Tibial nerve (tissue), 4 donors: ENCODE measurements at regions not wholly inside any gene's neighbourhood (a gene's known extent, or its start where the extent isn't known, plus 50 kb on each side); places are given as distances from the start of the nearest gene placed in this dataset.

Source experiments
- CTCF ChIP-seq, 5 experiments: fragments of 200-600 bp in 3 of 5; fragments of 450-650 bp in 2 of 5; sonication (generic) in 3 of 5; IDR thresholded peaks; one replicate each; pipeline ENCODE4 v1.5.1; 2016 to 2019; ENCODE audit warnings: antibody characterized with exemption in 5 of 5, mild to moderate bottlenecking in 3 of 5, moderate library complexity in 2 of 5
- EP300 ChIP-seq, 2 donors: sonication (generic); formaldehyde crosslinking; IDR thresholded peaks; one replicate each; pipeline ENCODE4 v1.6.1; 2017; ENCODE audit warnings: antibody characterized with exemption in 2 of 2, mild to moderate bottlenecking in 1 of 2
- POLR2A ChIP-seq, 2 donors: fragments of 450-650 bp; IDR thresholded peaks; one replicate each; pipeline ENCODE4 v1.6.1; 2017; ENCODE audit warnings: antibody characterized with exemption in 2 of 2, mild to moderate bottlenecking in 2 of 2, moderate library complexity in 2 of 2

DNA sequence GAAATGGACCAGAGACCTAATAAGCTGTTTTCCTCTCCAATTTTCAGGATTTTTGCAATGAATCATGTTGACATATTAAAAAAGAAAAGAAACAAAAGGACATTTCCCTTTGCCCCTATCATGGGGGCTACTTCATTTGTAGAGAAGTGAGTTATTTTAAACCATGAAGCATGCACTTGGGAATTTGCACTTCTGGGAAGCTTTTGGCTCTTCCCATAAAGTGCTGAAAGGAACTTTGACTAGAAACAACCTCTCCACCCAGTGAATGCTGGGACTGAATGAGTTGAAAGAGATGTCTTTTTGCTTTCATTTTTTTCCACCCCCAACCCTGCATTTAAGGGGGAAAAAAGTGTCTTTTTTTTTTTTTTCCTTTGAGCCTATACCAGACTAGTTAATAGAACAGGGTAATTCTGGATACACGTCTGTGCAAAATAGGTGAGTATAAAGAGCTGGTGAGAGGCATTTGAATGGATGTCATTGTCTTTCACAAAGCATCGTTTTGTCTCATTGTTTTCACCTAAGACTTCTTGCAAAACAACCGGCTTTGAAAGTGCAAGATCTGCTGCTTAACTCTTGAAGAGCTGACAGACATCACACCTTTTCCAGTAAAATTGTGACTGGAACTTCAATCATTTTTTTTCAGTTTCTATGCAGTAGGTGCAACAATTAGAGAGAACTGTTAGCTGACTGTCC, 138.7 kb upstream of the BACH2 start:
- TF ChIP-seq CTCF (IDR thresholded peaks at IDR 0.05) (no peak), POLR2A (IDR thresholded peaks at IDR 0.05) (no peak), EP300 (IDR thresholded peaks at IDR 0.05) (no peak)
